Nephron progenitor cell (in vitro differentiated cells): ENCODE measurements at regions not wholly inside any gene's neighbourhood (a gene's known extent, or its start where the extent isn't known, plus 50 kb on each side); places are given as distances from the start of the nearest gene placed in this dataset.

Experiments
- DNase-seq: peaks from one replicate; pipeline ENCODE4 v3.0.0; 2021
- H3K27ac Mint-ChIP-seq: 2 replicates; pipeline ENCODE4 v1.8.0; 2021; ENCODE audit warnings: mild to moderate bottlenecking, moderate library complexity, mixed read lengths
- H3K27me3 Mint-ChIP-seq: 2 replicates; pipeline ENCODE4 v1.8.0; 2021; ENCODE audit warnings: mild to moderate bottlenecking, low read depth, mixed read lengths; ENCODE audit not compliant: poor library complexity
- H3K36me3 Mint-ChIP-seq: 2 replicates; pipeline ENCODE4 v1.8.0; 2021; ENCODE audit warnings: low read depth, mixed read lengths
- H3K4me1 Mint-ChIP-seq: 2 replicates; pipeline ENCODE4 v1.8.0; 2021; ENCODE audit warnings: mixed read lengths
- H3K4me3 Mint-ChIP-seq: 2 replicates; pipeline ENCODE4 v1.8.0; 2021; ENCODE audit warnings: mild to moderate bottlenecking, moderate library complexity, mixed read lengths
- H3K9me3 Mint-ChIP-seq: 2 replicates; pipeline ENCODE4 v1.8.0; 2021; ENCODE audit warnings: mild to moderate bottlenecking, moderate library complexity, mixed read lengths
- CTCF ChIP-seq: fragments of 200-600 bp; sonication (generic); IDR thresholded peaks from 2 replicates; pipeline ENCODE4 v1.5.0; 2021; ENCODE audit warnings: antibody characterized with exemption

GRCh38 chr1:79966438-79966837 lies 959.9 kb upstream of the ADGRL4 start:
- DNase-seq: no peak
- peaks cover 19% of the 10 kb centered on the region for H3K9me3 Mint-ChIP-seq
- no peaks in the 10 kb centered on the region for H3K4me1 Mint-ChIP-seq
- H3K4me3 Mint-ChIP-seq: no peak overlapping the region
- H3K36me3 Mint-ChIP-seq: no peaks in the 10 kb centered on the region
- H3K27me3 Mint-ChIP-seq: peaks cover 3% of the 10 kb centered on the region
- no peak overlapping the region for H3K27ac Mint-ChIP-seq
- TF ChIP-seq CTCF: no peak

- Mint-ChIP-seq H3K36me3 (peaks cover 7% of the 10 kb centered on the region), H3K27ac (no peak overlapping the region), H3K4me3 (no peak overlapping the region), H3K9me3 (peaks cover 19% of the 10 kb centered on the region), H3K4me1 (no peaks in the 10 kb centered on the region), H3K27me3 (no peaks in the 10 kb centered on the region)
- DNase-seq: no peak
- TF ChIP-seq CTCF: no peak
Observed at GRCh38 chr1:79959635-79960034, 953.1 kb upstream of the ADGRL4 start.

- TF ChIP-seq CTCF: no peak
- Mint-ChIP-seq H3K36me3 (peaks cover 7% of the 10 kb centered on the region), H3K9me3 (peaks cover 14% of the 10 kb centered on the region), H3K27ac (no peak overlapping the region), H3K27me3 (no peaks in the 10 kb centered on the region), H3K4me3 (no peak overlapping the region), H3K4me1 (no peaks in the 10 kb centered on the region)
- no peak for DNase-seq
Observed at GRCh38 chr1:79955966-79956365, 949.4 kb upstream of the ADGRL4 start.

- Mint-ChIP-seq H3K4me3 (no peak overlapping the region), H3K4me1 (no peaks in the 10 kb centered on the region), H3K27me3 (no peaks in the 10 kb centered on the region), H3K9me3 (no peaks in the 10 kb centered on the region), H3K27ac (no peak overlapping the region), H3K36me3 (no peaks in the 10 kb centered on the region)
- DNase-seq: no peak
- no peak for TF ChIP-seq CTCF
Observed at GRCh38 chr1:79950511-79950910, 944.0 kb upstream of the ADGRL4 start.

- H3K4me3 Mint-ChIP-seq: no peak overlapping the region
- no peak for TF ChIP-seq CTCF
- no peaks in the 10 kb centered on the region for H3K27me3 Mint-ChIP-seq
- H3K27ac Mint-ChIP-seq: no peak overlapping the region
- H3K36me3 Mint-ChIP-seq: no peaks in the 10 kb centered on the region
- H3K4me1 Mint-ChIP-seq: no peaks in the 10 kb centered on the region
- peaks cover 4% of the 10 kb centered on the region for H3K9me3 Mint-ChIP-seq
- DNase-seq: no peak
Observed at GRCh38 chr1:79945391-79945790, 938.9 kb upstream of the ADGRL4 start.

GRCh38 chr1:79929356-79929755 lies 922.8 kb upstream of the ADGRL4 start:
- no peak for DNase-seq
- Mint-ChIP-seq H3K36me3 (no peaks in the 10 kb centered on the region), H3K4me1 (no peaks in the 10 kb centered on the region), H3K27ac (no peak overlapping the region), H3K9me3 (peaks cover 17% of the 10 kb centered on the region), H3K4me3 (no peak overlapping the region), H3K27me3 (no peaks in the 10 kb centered on the region)
- no peak for TF ChIP-seq CTCF
